LHCN-M2 (cell line): ENCODE measurements at regions not wholly inside any gene's neighbourhood (a gene's known extent, or its start where the extent isn't known, plus 50 kb on each side); places are given as distances from the start of the nearest gene placed in this dataset.

Experiments
- DNase-seq: peaks from one replicate; pipeline ENCODE4 v3.0.0-alpha.2; 2012; ENCODE audit warnings: low read depth

DNA sequence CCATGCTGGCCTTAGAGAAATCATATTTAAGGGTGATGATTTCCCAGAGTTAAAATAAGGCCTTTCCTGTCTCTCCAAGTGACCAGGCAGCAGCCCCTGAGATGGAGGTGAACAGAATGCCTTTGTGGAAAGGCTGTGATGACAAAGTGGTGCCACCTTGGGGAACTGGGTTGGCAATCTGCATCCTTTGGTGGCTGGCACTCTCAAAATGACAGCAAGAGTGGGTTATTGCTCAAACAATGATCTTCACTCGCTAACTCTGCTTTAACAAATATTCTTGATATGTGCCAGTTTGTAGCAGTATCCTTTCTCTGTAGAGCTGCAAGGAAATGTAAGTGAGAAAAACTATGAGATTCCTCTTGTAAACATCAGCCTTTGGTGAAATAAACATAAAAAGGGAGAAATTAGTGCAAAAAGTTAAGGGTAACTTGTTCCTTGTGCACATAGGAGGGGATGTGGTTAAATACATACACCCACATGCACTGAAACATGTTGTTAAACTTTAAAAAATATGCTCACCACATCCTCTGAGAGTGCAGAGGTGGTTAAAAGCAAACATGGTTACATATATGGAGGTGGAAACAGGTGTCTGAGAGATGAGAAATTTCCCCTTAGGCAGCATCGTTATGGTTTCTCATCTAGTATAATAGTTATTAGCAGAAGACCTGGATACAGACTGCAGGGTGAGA, 373.4 kb upstream of the CTNND2 start:
- no peak for DNase-seq

DNA sequence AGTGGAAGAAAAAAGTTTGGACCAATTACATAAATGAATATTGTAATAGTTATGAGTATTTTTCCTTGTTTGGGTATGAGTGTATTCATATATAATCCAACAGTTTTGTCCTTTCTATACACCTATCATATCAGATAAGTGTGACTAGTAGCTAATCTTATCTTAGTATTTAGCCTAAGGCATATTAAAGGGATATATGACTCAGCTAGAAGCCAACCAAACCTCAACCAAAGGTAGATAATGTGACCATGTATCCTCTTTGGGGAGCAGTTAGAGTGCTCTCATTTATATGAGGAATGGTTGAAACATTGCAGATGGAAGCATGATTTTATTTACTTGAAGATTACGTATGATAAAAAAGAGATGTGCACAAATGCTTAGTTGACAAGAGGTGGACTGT, 370.0 kb upstream of the CTNND2 start:
- DNase-seq: no peak

DNA sequence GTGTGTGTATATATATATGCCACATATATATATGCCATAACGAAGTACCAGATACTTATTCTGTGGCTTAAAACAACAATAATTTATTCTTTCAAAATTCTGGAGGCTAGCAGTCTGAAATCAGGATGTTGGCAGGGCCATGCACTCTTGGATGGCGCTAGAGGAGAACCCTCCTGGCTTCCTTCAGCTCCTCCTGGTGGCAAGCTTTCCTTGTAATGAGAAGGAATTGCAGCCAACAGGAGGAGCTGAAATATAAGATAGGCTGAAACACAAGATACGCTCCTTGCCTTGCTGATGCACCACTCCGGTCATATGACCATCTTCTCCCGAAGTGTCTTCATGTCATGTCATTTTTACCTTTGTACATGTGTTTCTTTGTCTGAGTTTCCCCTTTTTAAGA, 368.1 kb upstream of the CTNND2 start:
- no peak for DNase-seq

DNA sequence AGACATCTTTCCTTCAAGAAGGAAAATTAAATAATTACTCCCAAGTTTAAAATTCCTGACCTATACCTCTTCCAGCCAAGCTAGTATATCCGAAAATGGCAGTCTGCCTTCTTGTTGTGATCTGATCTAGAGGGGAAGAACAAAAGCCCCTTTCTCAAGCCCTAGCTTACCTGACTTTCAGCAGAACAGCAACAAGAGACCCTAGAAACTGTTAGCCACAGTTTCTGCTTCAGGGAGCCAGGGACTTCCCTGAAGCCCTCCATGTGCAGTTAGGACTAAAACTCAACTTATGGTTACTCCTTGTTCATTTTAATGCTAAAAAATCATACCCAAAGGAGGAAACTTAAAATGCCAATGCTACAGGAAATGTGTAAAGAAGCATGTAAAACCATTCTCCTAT, 366.7 kb upstream of the CTNND2 start:
- DNase-seq: no peak

DNA sequence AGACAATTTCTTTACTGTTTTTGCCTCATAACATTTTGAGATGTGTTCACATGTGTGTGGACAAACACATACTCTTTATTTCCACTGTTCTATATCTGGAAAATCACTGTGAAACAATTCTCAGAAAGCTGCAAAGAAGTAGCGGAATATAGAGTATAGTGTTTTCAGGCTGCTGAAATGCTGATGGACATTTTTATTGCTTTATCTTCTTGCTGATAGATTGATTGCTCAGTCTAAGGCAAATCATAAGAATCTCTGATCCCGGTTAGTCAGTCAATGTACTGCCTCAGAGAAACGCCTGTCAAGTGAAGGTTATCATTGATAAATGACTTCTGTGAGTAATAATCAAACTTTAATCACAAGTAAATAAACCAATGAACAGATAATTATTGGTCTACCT, 364.9 kb upstream of the CTNND2 start:
- no peak for DNase-seq

DNA sequence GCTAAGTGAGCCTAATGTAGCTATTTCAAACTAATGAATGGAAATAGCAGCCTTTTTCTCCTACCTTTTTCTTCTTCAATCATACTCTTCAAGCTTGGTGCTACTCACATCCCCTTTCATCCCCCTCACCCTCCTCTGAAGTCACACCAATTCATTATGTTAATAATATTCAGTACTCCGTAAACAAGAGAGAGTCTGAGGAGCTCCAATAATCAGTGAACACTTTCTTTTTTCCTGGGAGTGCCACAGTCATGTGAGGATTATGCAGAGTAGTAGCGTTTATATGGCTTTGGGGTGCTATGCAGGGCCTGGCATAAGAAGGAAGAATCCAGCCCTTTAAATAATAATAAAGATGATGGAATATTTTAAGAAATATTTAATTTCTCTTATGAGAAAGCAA, 354.3 kb upstream of the CTNND2 start:
- DNase-seq: no peak

DNA sequence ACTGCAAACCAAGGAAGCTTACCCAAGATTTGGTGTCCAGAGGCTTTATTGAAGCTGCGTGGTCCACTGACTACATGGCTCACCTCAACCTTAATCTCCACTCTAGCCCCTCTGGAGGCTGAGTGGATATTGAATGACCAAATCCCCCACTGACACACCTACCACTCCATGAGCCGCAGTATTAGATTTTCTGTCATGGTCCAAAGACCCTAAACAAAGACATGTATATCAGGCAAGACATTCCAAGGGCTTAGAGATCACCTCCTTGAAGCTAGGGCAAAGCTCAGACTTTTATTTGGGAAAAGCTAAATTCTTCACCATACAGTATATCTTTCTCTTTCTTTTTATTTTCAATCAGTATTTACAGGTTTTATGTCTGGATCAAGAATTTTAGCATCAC, 346.2 kb upstream of the CTNND2 start:
- DNase-seq: no peak

DNA sequence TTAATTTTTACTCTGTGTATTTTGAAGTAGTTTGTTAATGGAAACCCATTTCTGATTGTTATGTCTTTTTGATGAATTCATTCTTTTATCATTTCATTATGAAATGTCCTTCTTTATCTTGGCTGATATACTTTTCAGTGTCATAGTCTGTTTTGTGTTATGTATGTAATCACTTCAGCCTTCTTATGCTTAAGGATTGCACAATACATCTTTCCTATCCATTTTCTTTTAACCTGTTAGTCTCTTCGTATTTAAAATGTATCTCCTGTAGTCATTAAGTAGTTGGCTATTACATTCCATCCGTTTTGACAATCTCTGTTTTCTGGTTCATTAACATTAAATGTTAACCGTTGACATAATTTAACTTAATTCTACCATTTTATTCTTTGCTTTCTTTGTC, 344.6 kb upstream of the CTNND2 start:
- no peak for DNase-seq

DNA sequence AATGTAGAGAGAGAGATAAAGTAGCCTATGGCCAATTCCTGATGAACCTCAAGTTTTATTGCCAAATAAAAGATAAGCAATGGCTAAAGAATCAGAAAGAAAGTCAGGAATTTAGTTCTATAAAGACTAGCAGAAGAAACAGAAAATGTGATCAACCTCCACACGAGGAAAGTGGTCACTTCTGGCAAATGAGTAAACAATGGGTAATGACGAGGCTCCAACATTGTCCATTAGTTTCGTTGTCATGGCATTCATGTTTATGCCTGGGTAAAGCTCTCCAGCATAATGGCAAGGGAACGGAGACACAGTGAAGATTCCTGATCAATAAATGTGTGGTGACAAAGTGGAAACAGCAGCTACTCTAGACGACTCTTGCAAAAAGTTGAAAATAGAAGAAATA, 341.8 kb upstream of the CTNND2 start:
- DNase-seq: no peak

DNA sequence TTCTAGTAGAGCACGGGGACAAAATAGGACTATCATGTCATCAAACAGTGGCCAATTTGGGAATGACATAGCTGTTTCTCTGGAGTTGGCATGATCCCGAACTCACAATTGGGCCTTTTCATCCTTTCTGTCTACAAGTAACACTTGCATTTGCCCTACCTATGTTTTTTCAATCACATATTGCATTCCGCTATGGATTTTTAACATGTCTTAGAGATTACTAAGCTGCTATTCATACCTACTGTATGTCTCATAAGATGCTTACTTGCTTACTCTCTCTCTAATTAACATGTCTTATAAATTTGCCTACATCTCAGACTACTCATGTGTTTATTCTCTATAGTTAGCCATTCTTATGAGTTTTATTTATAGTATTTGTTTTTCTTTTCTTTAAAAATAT, 341.2 kb upstream of the CTNND2 start:
- DNase-seq: peak; percentile 3

DNA sequence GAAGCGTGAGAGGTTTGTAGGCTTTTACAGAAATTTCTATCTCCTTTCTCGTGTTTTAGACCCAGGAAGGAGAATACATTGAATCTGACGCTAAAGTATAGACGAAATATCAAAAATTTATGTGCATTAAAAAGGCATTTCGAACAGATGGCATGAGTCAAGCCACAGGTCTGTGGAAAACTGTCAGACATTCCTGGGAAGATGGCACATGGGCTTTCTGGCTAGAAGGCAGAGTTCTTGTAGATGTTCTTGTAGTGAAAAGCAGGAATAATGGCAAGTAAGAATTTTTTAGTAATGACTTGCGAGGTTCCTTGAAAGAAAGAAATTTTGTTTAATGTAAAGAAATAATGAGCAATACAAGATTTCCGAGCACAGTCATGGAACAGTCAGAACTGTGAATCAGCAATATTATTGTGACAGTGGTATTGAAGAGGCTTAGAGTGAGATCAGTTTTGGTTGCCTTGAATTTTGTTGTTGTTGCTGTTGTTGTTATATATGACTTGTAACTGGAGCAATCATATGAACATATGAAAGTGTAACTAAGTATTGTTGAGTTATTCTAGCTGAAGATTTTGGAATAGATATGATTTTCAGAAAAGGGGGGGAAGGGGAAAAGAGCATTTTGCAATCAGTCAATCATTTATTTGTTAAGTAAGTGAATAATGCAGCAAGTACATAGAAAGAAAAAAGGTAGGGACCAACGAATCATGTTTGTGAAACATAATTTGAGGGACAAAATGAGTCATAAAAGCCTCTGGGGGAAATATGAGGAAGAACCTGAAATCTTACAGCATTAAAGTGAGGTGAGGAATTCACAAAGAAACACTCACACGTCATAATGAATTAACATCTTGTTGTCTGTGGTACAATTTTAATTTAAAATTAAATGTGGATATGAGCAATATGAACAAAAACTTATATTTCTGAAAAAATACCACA, 339.0 kb upstream of the CTNND2 start:
- DNase-seq: peak; percentile 1

DNA sequence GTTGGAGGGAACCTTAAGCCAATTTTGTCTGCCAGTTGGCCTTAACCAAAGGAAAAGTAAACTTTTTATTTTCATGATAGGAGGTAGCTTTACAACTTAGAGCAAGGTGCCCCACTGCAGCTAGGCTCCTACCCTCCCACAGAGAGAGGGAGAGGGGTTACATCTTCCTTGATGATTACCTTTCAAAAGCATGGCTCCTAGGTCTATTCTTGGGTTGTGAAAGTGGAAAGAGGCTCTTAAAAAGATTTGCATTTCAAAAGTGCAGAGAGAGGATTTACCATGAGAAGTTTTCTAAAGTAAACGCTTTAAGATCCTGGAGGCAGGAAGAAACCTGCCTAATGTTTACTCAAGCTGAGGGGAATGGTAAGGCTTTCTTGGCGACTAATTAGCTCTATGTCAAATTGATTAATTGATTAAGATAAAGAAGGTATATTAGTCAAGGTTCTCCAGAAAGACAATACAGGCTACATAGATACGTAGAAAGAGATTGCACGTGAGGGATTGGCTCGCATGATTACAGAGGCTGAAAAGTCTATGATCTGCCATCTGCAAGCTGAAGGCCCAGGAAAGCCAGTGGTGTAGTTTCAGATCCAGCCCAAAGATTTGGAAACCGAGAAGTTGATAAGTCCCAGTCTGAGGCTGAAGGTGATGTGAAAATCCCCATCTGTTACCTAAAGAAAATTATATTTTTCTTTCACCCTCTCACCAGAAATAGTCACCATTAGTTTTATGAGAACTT, 333.8 kb upstream of the CTNND2 start:
- no peak for DNase-seq

DNA sequence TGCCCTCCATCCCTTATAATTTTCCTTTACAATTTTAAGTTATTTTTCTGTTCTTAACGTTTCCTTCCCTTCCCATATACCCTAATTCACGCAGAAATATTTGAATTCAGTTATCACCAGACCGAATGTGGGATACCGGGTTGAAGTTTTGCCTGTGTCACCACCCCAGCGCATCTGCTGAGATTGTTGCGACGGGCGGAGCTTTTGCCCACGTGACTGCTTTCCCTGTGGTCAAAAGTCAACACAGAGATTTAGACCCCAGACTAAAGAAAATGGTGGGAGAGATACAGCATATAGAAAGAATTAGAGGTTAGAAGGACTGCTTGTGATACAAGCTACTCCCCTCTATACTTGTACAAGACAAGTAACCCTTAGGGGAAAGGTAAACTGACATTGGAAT, 326.4 kb upstream of the CTNND2 start:
- no peak for DNase-seq

DNA sequence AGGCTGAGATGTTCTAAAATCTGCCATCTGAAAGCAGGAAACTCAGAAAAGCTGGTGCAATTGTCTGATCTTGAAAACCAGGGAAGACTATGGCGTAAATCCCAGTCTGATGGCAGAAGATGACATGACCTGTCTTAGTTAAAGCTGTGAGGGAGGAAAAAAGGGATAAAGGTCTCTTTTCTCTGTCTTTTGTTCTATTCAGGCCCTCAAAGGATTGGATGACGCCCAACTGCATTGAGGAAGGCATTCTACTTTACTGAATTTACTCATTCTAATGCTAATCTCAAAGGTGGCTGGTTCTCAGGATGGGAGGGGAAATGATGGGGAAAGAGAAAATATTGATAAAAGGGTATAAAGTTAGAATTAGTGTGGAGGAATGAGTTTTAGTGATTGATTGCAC, 312.8 kb upstream of the CTNND2 start:
- DNase-seq: no peak

DNA sequence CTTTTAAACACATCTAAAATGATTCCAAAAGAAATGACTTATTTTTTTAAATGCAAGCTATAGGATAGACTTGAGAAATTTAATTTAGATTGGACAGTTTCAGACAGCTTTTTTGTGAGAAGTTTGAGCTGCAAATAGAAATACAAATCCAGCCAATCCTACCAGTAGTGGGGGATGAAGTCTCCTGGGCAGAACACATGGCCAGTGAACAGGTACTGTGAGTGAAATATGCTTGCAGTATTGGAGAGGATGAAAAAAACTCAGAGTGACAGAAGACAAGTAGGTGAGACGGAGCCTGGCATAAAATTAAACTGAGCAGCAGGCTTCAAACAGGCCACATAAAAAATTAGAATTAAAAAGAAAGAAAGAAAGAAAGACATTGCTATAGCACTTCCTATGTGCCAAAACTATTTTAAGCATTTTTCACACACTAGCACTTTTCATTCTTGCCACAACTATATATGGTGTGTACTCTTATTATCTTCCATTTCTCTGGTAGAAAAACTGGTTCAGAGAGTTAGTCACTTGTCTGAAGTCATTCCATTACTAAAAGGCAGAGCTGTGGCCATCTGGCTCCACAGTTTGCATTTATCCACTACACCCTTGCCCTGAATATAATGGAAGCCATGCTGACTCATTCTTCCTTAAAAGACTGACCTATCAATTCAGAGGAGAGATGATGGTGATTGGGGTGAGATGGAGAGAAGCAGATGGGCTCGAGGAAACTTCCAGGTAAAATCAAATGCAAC, 310.2 kb upstream of the CTNND2 start:
- no peak for DNase-seq

DNA sequence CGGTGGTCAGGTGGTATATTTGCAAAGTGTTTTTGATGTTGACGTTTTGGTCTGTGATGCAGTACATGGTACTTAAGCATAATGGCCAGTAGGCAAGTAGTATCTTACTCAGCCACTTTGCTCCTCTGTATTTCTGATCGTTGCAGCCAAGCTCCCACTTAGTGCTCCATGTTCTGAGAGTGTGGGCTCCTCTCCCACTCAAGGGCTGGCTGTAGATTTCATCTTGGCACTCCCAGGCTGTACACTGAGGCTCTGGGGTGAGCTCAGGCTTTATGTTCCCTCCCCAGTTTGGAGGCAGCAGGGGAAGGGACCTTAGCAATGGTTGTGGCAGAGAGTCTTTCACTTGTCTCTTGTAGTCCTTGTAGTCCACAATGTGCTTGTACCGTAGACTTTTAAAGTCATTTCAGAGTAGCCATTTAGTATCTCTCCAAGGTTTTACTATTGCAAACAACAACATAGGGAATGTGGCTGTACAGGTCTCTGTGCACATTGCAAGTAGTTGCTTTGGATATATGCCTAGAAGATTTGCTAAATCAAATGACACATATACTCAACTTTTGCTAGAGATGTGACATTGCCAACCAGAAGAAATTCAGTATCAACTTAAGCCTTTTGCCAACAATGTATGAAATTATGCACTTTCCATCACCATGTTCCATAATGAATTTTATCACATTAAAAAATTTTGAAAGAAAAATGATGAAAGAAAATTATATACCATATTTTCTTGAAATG, 304.3 kb upstream of the CTNND2 start:
- no peak for DNase-seq

DNA sequence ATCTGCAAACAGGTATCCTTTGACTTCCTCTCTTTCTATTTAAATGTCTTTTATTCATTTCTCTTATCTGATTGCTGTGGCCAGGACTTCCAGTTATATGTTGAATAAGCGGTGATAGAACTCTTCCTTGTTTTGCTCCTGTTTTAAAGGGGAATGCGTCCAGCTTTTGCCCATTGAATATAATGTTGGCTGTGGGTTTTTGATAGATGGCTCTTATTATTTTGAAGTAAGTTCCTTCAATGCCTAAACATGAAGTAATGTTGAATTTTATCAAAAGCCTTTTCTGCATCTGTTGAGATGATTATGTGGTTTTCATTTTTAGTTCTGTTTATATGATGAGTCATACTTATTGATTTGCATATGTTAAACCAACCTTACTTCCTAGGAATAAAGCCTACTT, 300.5 kb upstream of the CTNND2 start:
- DNase-seq: no peak

DNA sequence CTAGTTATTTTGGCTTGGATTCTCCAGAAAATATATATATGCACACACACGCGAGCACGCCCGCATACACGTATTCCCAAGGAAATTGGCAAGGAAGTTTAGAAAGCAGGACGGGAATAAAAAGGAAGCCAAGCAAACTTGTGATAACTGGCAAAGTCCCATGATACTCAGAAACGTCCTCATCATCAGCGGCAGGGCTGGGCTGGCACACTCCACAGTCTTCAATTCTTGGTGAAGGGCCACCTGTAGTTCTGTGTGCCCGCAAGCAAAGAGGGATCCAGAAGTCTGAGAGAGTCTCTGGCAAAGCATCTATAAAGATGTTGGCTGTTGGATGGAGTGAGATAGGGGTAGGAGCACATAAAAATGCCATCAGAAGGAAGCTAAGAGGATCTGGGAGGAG, 289.3 kb upstream of the CTNND2 start:
- DNase-seq: no peak

DNA sequence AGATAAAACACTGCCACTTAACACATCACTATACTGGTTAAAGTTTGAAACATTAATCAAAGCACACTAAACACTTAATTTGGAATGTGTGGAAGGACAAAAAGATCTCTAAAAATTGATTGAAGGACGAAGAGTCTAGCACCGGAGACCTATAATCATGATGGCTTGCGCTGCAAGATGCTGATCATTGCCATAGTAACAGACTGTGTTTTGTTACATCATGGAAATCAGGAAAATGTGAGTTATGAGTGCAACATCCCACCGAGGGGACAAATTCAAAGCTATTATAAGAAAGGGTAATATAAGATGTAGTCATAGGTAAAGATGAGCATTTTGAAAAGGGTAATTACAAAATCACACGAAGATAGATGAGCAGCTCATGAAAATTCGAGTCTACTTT, 278.8 kb upstream of the CTNND2 start:
- no peak for DNase-seq

DNA sequence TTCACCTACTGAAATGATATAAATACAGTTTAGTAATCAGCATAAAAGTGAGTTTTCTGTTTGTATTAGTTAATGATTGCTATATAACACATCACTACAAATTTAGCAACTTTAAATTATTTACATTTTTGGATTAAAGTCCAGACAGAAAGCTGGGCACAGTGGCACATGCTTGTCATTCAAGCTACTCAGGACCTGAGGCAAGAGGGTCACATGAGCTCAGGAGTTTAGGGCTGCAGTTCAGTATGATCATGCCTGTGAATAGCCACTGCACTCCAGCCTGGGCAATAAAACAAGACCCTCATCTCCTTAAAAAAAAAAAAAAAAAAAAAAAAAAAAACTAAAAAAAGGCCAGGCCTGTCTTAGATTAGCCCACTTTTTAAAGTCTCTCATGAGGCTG, 273.6 kb upstream of the CTNND2 start:
- no peak for DNase-seq

DNA sequence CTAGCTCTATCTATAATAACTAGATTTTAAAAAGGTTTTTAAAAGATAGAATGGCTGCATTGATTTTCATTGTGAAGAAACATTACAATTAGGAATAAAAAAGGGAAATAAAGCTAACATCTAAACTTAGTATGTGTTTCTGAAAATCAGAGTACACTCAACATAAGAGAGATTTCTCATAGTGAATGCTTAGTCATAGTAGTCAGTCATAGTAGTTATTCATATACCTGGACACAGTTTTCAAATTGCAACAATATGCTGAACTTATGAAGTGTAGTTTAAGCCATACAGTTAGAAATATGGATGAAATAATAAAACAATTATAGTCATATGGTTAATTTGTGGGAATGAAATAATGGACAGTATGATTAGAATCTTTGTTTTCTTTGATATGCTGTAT, 273.0 kb upstream of the CTNND2 start:
- no peak for DNase-seq
